Iris pigment epithelial cell (primary cell): ENCODE measurements at regions not wholly inside any gene's neighbourhood (a gene's known extent, or its start where the extent isn't known, plus 50 kb on each side); places are given as distances from the start of the nearest gene placed in this dataset.
A peak's percentile ranks its signal among the peaks of the same experiment; 100 is the strongest.
"Not testable (repeated sequence)": the region's sequence is repeated elsewhere in the genome, so short reads cannot be mapped to it uniquely, and the experiment has no call there.

ENCODE experiments used
- DNase-seq: peaks from one replicate; pipeline ENCODE4 v3.0.0-alpha.2; 2011; ENCODE audit warnings: low read depth

DNA sequence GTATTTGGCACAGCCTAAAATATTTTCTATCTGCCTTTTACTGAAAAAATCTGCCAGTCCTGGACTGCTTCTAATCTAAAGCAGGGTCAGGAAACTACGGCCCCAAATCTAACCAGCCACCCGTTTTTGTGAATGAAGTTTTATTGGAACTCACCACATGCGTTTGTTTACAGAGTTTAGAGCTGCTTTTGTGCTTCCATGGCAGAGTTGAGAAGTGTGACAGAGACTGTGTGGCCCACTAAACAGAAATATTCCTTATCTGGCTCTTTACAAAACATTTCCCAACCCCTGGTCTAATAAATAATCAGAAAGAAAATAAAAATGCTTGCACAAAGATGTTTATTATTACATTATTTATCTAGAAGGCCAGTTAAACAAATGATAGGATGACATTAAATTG lies 110.2 kb downstream of the COPRS start:
- no peak for DNase-seq

DNA sequence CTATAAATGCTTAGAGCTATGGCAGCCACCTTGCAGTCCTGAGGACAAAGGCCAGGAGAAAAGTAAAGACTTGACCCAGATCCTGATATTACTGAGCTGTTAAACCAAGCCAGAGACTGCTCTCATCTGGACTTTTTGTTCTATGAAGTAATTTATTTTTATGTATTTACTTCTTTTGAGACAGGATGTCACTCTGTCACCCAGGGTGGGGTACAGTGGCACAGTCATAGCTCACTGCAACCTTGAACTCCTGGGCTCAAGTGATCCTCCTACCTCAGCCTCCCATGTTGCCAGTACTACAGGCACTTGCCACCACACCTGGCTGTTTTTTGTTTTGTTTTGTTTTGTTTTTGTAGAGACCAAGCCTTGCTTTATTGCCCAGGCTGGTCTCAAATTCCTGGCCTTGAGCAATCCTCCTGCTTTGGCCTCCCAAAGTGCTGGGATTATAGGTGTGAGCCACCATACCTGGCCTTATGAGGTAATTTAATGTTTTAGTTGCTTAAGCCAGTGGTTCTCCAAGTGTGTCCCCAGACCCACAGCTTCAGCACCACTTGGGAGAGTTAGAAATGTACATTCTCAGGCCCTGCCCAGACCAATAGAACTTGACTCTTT lies 112.1 kb downstream of the COPRS start:
- no peak for DNase-seq

DNA sequence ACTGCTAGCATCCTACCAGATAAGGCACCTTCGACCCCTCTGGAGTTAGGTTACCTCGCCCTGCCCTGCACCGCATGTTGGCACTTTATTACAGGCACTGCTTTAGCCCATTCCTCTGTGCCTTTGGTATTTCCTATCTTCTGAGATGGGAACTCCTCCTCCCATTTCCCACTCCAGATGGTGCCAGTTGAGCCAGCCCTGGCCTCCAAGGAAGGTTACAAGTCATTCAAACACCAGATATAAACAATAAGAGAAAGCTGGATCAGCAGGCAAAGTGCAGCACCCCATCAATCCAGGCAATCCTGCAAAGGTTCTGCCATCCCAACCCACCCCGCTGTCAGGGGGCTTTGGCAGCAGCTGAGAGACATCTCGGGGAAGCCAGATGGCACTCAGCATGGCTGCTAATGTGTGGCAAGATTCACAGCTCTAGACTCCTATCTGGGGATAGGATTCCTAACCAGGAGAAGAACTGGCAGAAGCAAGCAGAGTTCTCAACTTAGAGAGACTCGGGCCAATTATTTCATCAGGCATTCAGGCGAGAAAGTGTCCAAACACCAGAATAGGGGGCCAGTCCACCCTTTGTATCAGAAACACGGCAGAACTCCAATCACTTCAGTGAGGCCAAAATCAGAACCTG lies 113.0 kb downstream of the COPRS start:
- DNase-seq: no peak

- DNase-seq: no peak
Observed at GRCh38 chr17:31744511-31744951, 114.5 kb downstream of the COPRS start.

DNA sequence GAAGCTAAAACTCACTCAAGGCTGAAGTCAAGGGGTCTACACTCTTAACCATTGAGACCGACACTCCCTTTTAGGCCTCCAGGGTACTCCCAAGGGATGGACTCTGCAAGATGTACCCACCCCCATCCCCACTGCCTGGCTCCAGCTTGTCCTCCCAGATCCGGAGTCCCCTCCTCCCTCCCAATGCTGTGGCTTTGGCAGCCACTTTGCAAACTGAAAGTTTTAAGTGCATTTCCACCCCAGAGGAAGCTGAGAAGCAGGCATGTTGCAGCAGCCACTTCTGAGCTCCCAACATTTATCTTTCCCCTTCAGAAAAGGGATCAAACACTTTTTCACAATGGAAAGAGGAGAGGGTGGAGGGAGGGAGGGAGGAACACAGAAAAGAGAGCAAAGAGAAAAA lies 115.2 kb downstream of the COPRS start:
- no peak for DNase-seq

- DNase-seq: no peak
Observed at GRCh38 chr17:31741371-31741770, 117.7 kb downstream of the COPRS start.

DNA sequence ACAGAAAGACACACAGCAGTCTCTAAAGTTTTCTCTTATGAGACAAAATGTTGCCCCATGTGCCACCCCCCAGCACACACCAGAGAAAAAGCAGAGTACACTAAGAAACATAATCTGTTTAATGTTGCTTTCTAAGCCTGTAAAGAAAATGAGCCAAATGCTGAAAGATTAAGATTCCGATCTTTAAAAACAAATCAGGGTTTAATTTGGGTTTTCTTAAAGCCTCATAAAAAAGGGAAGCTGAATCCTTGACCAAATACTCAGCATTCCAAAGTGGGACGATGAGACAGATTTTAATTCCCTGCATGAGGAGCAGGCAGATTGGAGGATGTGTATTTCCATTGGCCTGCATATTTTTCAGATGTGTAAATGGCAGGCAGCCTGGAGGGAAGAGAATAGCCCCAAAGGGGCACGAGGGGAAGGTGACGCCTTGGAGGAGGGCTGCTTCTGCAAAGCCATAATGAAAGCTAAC lies 118.4 kb downstream of the COPRS start:
- peak; percentile 57 for DNase-seq

DNA sequence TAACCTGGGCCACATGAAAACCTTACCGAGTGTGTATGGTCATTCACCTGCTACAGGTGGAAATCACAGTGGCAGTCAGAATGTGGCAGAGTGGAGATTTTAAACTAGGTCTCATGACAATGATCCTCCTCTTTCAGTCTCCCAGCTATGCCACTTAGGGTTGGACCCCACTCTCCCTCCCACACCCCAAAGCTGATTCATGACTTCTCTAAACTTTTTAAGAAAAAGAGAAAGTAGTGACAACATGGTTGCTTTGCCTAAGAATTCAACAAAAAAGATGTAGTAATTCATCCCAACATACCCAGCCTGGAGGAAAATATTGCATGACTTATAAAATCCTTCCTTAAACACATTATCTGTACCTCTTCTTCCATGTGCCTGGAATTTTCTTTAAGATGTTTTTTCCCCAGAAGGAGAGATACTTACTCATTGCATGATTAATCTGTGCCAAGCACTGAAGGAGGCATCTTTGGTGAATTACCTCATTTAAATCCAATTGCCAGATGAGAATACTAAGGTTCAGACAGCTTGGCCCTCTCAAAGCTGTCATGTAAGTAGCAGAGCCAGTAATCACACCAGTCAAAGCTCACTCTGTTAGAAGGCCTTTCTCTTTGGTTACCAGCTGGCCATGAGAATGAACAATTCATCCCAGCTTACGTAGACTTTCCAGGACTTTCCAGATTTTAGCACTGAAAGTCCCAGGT lies 119.9 kb downstream of the COPRS start:
- DNase-seq: peak; percentile 70

GRCh38 chr17:31738488-31738887 lies 120.6 kb downstream of the COPRS start:
- DNase-seq: no peak

GRCh38 chr17:31738067-31738466 lies 121.0 kb downstream of the COPRS start:
- no peak for DNase-seq

GRCh38 chr17:31736855-31737625 lies 122.0 kb downstream of the COPRS start:
- DNase-seq: no peak

GRCh38 chr17:31733326-31733725 lies 125.7 kb downstream of the COPRS start:
- DNase-seq: no peak

DNA sequence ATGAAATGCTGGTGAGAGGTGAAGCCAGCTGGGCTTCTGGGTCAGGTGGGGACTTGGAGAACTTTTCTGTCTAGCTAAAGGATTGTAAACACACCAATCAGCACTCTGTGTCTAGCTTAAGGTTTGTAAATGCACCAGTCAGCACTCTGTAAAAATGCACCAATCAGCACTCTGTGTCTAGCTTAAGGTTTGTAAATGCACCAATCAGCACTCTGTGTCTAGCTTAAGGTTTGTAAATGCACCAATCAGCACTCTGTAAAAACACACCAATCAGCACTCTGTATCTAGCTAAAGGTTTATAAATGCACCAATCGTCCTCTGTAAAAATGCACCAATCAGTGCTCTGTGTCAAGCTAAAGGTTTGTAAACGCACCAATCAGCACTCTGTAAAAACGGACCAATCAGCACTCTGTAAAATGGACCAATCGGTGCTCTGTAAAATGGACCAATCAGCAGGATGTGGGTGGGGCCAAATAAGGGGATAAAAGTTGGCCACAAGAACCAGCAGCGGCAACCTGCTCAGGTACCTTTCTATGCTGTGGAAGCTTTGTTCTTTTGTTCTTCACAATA lies 127.4 kb downstream of the COPRS start:
- not testable (repeated sequence) for DNase-seq

DNA sequence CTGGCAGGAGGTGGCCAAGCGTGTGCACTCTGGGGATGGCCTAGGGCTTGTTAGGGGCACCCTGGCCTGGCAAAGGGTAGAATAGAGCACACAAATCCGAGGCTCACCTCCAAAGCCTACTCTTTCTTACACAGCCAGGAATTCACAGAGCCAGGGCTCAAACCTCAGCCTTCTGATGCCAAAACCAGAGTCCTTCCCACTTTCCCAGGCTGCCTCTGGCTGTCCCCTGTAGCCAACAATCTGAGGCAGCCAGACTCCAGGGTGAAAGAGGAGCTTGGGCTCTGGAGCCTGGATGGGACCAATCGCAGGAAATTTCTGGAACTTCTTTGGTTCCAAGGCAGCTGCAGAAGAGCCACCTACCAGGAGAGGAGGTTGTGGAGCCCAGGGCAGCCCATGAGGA lies 127.9 kb downstream of the COPRS start:
- no peak for DNase-seq

- DNase-seq: peak; percentile 69
Observed at GRCh38 chr17:31726980-31727427, 132.0 kb downstream of the COPRS start.

DNA sequence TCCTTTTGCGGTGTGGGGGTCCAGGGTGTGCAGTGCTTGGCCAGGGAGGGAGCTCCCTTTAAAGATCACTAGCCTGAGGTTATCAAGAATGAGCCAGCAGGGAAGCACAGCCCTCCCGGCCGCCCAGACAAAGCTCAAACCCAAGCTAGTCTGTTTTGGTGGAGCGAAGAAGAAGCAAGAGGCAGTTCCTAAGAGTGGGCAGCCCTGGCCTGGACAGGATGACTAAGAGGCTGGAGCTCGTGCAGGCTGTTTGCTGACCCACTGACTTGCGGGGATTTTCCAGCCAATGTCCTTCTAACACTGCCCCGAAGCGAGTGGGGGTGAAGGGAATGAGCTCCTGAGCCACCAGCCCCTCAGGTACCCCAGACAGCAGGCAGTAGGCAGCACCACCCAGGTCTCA lies 134.4 kb downstream of the COPRS start:
- peak; percentile 86 for DNase-seq

- peak; percentile 90 for DNase-seq
Observed at GRCh38 chr17:31724026-31724425, 135.0 kb downstream of the COPRS start.

- peak; percentile 71 for DNase-seq
Observed at GRCh38 chr17:31722251-31723056, 136.6 kb downstream of the COPRS start.

- no peak for DNase-seq
Observed at GRCh38 chr17:31721291-31722025, 137.6 kb downstream of the COPRS start.

DNA sequence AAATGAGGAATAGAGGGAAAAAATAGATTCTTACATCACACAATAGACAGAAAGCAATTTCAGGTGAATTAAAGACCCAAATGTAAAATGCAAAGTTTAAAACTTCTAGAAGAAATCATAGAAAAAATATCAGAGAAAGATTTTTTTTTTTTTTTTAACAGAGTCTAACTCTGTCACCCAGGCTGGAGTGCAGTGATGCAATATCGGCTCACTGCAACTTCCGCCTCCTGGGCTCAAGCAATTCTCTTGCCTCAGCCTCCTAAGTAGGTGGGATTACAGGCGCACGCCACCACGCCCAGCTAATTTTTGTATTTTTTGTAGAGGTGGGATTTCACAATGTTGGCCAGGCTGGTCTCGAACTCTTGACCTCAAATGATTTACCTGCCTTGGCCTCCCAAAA lies 141.8 kb downstream of the COPRS start:
- DNase-seq: not testable (repeated sequence)
